K562 (cell line): ENCODE measurements at regions not wholly inside any gene's neighbourhood (a gene's known extent, or its start where the extent isn't known, plus 50 kb on each side); places are given as distances from the start of the nearest gene placed in this dataset.
"Not testable (repeated sequence)": the region's sequence is repeated elsewhere in the genome, so short reads cannot be mapped to it uniquely, and the experiment has no call there.

Source experiments
- ATAC-seq: fragments of 200-7000 bp; cut with Tn5 transposase; 3 replicates; pipeline ENCODE4 v1.9.1; 2020; ENCODE audit warnings: moderate library complexity
- BruUV-seq: library from RNA; stranded (reverse); fragments of 400-500 nt; replicated peaks from 2 replicates; lab custom pipeline; 2021; lab: Mats Ljungman, UMichigan
- CTCF ChIA-PET: fragments of 300-600 bp; formaldehyde crosslinking; extraction: SDS; loops from one replicate; lab custom pipeline; 2021; ENCODE audit warnings: low intra/inter-chr PET ratio; lab: Yijun Ruan, JAX
- POLR2A ChIA-PET: fragments of 300-600, 350-650 bp; sonication (Branson Sonifier 250); formaldehyde crosslinking; extraction: SDS; loops from one replicate; lab custom pipeline; 2021; ENCODE audit warnings: antibody characterized with exemption, inconsistent platforms; lab: Yijun Ruan, JAX
- DNase-seq, 4 experiments: peaks; one replicate each; pipeline versions ENCODE4 v3.0.0 to v3.0.0-alpha.2; 2011 to 2018; ENCODE audit warnings: low spot score in 3 of 4, mixed read lengths in 3 of 4; ENCODE audit errors: extremely low read depth in 1 of 4
- FAIRE-seq: peaks from 2 replicates; lab custom pipeline; 2011; peaks lifted over from hg19 to GRCh38; lab: Jason Lieb, UNC
- H2AFZ ChIP-seq: 2 replicates; pipeline ENCODE4 v1.6.0; 2011; ENCODE audit warnings: low read depth, low read length, control low read depth, inconsistent platforms
- H3K27ac ChIP-seq: fragments of 200-600 bp; 3 replicates; pipeline ENCODE4 v1.8.0; 2011; ENCODE audit warnings: low read depth, mild to moderate bottlenecking, control low read depth, inconsistent platforms, low read length, moderate library complexity, mixed read lengths; ENCODE audit errors: extremely low read depth
- H3K27me3 ChIP-seq, 2 experiments: fragments of 300-600 bp in 1 of 2; 2 replicates in 1 of 2; 3 replicates in 1 of 2; pipeline versions ENCODE4 v1.6.0 to v1.8.0; 2011; ENCODE audit warnings: inconsistent platforms in 2 of 2, low read length in 2 of 2, mild to moderate bottlenecking in 1 of 2, mixed read lengths in 1 of 2, moderate library complexity in 1 of 2; ENCODE audit not compliant: control insufficient read depth in 2 of 2, insufficient read depth in 2 of 2
- H3K36me3 ChIP-seq: fragments of 300-600 bp; 3 replicates; pipeline ENCODE4 v1.8.0; 2011; ENCODE audit warnings: mild to moderate bottlenecking, low read length, inconsistent platforms; ENCODE audit not compliant: control insufficient read depth, insufficient read depth
- H3K4me1 ChIP-seq, 2 experiments: fragments of 200-600 bp in 1 of 2; replicated peaks in 1 of 2; 2 replicates in 1 of 2; 3 replicates in 1 of 2; pipeline versions ENCODE4 v1.5.1 to v1.8.0; 2011; ENCODE audit warnings: inconsistent platforms in 2 of 2, low read length in 2 of 2, mild to moderate bottlenecking in 1 of 2, mixed read lengths in 1 of 2, moderate library complexity in 1 of 2; ENCODE audit not compliant: control insufficient read depth in 2 of 2, insufficient read depth in 2 of 2
- H3K4me2 ChIP-seq: 2 replicates; pipeline ENCODE4 v1.6.1; 2011; ENCODE audit warnings: low read length, control low read depth, inconsistent platforms, mixed read lengths; ENCODE audit not compliant: insufficient read depth
- H3K4me3 ChIP-seq: fragments of 200-600 bp; sonication (generic), shearing (Covaris generic); 2 replicates; pipeline ENCODE4 v1.5.1; 2016; ENCODE audit warnings: control low read depth, inconsistent platforms
- H3K79me2 ChIP-seq: fragments of 200-600 bp; 3 replicates; pipeline ENCODE4 v1.8.0; 2011; ENCODE audit warnings: low read length, inconsistent platforms; ENCODE audit not compliant: control insufficient read depth, insufficient read depth
- H3K9ac ChIP-seq, 2 experiments: 2 replicates each; pipeline versions ENCODE4 v1.6.0 to v1.6.1; 2011; ENCODE audit warnings: low read depth in 2 of 2, low read length in 2 of 2, control low read depth in 1 of 2, inconsistent platforms in 1 of 2, mild to moderate bottlenecking in 1 of 2, mixed read lengths in 1 of 2; ENCODE audit not compliant: insufficient read depth in 1 of 2
- H3K9me1 ChIP-seq: one replicate; pipeline ENCODE4 v1.6.0; 2011; ENCODE audit warnings: inconsistent platforms, mild to moderate bottlenecking, low read length, moderate library complexity; ENCODE audit not compliant: control insufficient read depth, insufficient read depth
- H3K9me3 ChIP-seq: replicated peaks from 2 replicates; pipeline ENCODE4 v1.5.1; 2011; ENCODE audit warnings: low read depth, low read length, inconsistent platforms; ENCODE audit not compliant: control insufficient read depth, insufficient read depth
- H4K20me1 ChIP-seq: replicated peaks from 2 replicates; pipeline ENCODE4 v1.6.1; 2011; ENCODE audit warnings: low read length, inconsistent platforms, mixed read lengths; ENCODE audit not compliant: control insufficient read depth, insufficient read depth
- KDM1A ChIP-seq, 2 experiments: fragments of 450-650 bp; IDR thresholded peaks; 2 replicates each; pipeline ENCODE4 v1.6.1; 2016; ENCODE audit warnings: mild to moderate bottlenecking in 2 of 2
- XRCC4 ChIP-seq: IDR thresholded peaks from one replicate; pipeline ENCODE4 v1.6.1; 2011; ENCODE audit not compliant: insufficient read depth, insufficient read length; ENCODE audit errors: extremely low read depth
- ZMIZ1 ChIP-seq, 2 experiments: fragments of 150-350 bp in 1 of 2; IDR thresholded peaks; 2 replicates each; pipeline ENCODE4 v1.6.1; 2012 to 2016; ENCODE audit warnings: low read depth in 2 of 2, low read length in 2 of 2, mild to moderate bottlenecking in 1 of 2, moderate library complexity in 1 of 2
- WGBS: fragments of 100-300 bp; shearing (Covaris generic); methylation state at CpG from one replicate; pipeline ENCODE4 v1.1.6; 2016; ENCODE audit warnings: low coverage, mixed read lengths; ENCODE audit not compliant: insufficient coverage; ENCODE audit errors: missing lambda C conversion rate; 5-methylcytosine and 5-hydroxymethylcytosine counted together
- in situ Hi-C: fragments of 300-500 bp; cut with MboI; formaldehyde crosslinking; loops from 4 replicates; pipeline ENCODE4 v1.15.0; 2018; ENCODE audit warnings: inconsistent platforms, mixed read lengths
- intact Hi-C: fragments of 100-400 bp; cut with micrococcal nuclease; formaldehyde crosslinking; loops from 2 replicates; pipeline ENCODE4 v1.14.2; 2022

- Histone ChIP-seq H4K20me1 (no peaks in the 10 kb centered on the region), H3K36me3 (no peaks in the 10 kb centered on the region), H3K9me3 (no peaks in the 10 kb centered on the region), H3K4me1 (no peaks in the 10 kb centered on the region), H3K27me3 (no peaks in the 10 kb centered on the region; a peak in 1 of 5 replicates), H3K27ac (no peak overlapping the region), H2AFZ (no peak overlapping the region), H3K9me1 (no peaks in the 10 kb centered on the region), H3K79me2 (no peaks in the 10 kb centered on the region), H3K4me2 (no peak overlapping the region), H3K9ac (no peak overlapping the region), H3K4me3 (no peak overlapping the region)
- DNase-seq (no peak), ATAC-seq (no peak), FAIRE-seq (no peak)
- ChIA-PET CTCF (no interaction called here), POLR2A (no interaction called here)
- TF ChIP-seq KDM1A (IDR thresholded peaks at IDR 0.05): no peak
- no peak for TF ChIP-seq XRCC4
- TF ChIP-seq ZMIZ1 (IDR thresholded peaks at IDR 0.05; ENCODE audit: low read depth in 2 of 2, low read length in 2 of 2): no peak
- in situ Hi-C loops (no loop called here), intact Hi-C loops (no loop called here)
- BruUV-seq: no TSS peak
- WGBS: 2% methylated on average over 9 of the region's 9 CpGs
Observed at GRCh38 chr12:34249271-34249670, 227.0 kb downstream of the ALG10 start.

GRCh38 chr12:34251879-34252278 lies 229.6 kb downstream of the ALG10 start:
- H3K27ac ChIP-seq, ATAC-seq, H2AFZ ChIP-seq, DNase-seq, H3K9me1 ChIP-seq, H3K9ac ChIP-seq, H3K9me3 ChIP-seq, CTCF ChIA-PET, POLR2A ChIA-PET, H4K20me1 ChIP-seq, H3K4me1 ChIP-seq, H3K79me2 ChIP-seq, H3K36me3 ChIP-seq, H3K27me3 ChIP-seq, intact Hi-C loops, in situ Hi-C loops, H3K4me3 ChIP-seq, BruUV-seq, H3K4me2 ChIP-seq, FAIRE-seq: not testable (repeated sequence)
- 6% methylated on average over 4 of the region's 4 CpGs for WGBS
